Erythroblast (primary cell): ENCODE measurements at regions not wholly inside any gene's neighbourhood (a gene's known extent, or its start where the extent isn't known, plus 50 kb on each side); places are given as distances from the start of the nearest gene placed in this dataset.

Source experiments
- GATA1 ChIP-seq: IDR thresholded peaks from 2 replicates; pipeline ENCODE4 v1.6.1; 2011; ENCODE audit warnings: low read depth, mild to moderate bottlenecking, control low read depth, low read length, moderate library complexity
- POLR2A ChIP-seq: IDR thresholded peaks from 2 replicates; pipeline ENCODE4 v1.6.1; 2011; ENCODE audit warnings: mild to moderate bottlenecking, low read length

DNA sequence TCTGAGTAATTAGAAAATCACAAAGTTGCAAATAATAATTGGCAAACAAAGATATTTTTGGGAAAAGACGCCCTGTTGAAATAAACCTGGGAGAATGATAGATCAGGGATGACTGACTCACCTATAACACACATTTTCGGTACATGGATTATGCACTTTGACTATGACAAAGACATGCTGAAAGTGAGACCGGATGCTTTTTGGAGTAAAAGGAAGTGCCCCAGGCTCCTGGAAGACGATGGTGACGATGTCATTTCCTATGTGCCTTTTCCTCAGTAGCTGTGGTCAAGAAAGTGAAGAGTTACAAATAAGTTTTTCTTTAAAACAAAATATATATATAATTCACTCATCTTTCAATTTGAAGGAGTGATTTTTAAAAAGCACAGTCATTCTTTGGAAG is 158.7 kb downstream of the SIPA1L2 start:
- TF ChIP-seq POLR2A (no peak), GATA1 (no peak)
